ENCODE measurements at regions not wholly inside any gene's neighbourhood (a gene's known extent, or its start where the extent isn't known, plus 50 kb on each side); places are given as distances from the start of the nearest gene placed in this dataset.

DNA sequence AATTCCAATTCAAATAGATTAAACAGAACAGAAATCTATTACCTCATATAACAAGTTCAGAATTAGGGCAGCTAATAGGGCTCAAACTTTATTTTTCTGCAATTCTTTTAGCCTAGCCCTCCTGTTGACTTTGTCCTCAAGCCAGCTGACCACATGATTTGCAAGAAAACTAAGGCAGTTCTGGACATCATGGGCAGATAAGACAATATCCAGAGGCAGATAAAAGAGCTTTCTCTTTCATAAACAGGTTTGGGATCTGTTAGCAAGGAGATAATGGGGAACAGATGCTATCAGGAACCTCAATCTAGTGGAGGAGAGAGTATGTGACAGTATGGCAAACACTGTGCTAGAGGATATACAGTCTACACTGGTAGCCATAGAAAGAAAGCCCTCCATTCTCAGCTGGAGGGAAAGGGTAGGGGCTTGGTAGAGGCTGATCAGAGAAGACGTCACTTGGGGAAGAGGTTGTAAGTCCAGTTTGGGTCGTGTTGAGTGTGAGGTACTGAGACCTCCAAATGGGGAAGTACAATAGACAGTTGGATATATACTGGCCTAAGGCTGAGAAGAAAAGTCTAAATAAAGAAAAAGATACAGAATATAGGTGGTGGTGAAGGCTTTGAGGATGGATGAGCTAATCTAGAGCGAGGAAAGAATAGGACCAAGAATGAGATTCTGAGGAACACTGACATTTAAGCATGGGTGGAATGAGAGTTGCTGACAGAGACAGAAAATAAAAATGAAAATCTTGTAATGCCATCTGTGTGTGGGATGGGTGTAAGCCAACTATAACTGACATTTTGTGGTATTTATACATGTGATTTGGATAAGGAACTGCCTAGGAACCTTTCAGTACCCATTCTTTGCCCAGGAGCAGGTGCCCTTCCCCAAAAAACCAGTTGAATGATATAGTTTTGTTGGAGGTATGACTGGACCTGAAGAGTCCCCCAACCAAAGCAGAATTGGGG lies 67.4 kb downstream of the CYB561 start:
- no peak for DNase-seq (ENCODE audit: low read depth)

DNA sequence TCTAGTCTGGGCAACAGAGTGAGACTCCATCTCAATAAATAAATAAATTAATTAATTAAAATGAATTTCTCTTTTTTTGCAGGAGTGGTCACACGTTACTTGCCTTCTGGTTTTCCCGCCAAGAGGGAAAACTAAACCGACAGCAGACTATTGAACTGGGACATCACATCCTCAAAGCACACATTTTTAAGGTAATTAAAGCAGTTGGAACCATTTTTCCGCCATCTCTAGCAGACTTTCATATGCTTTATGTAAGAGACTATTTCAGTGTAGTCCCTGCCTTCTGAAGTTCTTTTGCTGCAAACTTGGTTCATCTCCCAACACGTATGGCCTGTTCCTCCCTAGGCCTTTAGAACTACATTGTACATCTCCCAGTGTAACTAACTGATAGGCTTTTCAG lies 66.5 kb downstream of the CYB561 start:
- no peak for DNase-seq (ENCODE audit: low read depth)

DNA sequence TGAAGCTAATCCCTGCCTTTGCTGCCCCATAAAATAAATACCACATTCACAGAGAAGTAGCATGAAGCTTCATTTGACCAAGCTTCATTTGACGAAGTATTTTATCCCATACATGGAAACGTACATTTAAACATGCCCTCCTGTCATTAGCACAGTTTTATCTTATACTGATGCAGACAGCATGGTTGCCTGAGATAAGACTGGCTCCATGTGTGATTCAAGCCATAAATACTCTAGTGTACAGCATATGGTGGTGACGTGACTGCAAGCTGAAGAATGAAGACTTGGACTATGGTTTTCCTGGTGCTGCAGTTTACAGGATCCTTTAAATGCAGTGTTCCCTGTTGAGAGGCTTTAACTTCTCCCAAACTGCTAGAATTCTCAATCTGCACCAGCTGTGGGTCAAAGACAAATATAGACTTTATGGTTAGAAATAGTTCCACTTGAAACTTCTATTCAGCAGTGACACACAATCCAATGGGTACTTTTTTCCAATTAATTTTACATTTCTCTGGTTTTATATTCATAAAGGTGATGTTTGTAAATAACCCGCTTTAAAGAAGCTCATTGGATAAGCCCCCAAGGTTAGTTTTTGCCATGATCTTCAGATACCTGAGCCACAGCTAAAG lies 64.9 kb downstream of the CYB561 start:
- no peak for DNase-seq (ENCODE audit: low read depth)

DNA sequence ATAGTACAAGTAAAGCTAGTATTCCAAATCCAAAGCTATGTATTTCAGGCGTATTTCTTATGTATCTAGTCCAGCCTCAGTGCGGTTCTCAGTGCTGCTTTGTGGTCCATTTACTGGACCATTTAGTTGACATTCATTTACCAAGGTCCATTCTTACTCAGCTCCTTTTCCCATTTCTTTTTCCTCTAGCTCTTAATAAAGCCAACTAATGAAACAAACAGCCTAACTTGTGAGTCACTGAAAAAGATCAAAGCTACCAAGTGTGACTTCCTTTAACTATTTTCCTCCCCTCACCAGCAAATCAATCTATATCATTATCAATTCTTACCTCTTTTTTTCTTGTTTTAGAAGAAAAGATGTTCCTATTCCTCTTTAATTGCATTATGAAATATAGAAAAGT lies 64.0 kb downstream of the CYB561 start:
- no peak for DNase-seq (ENCODE audit: low read depth)

All from HT1080 (cell line).